H9 (cell line): ENCODE measurements at regions not wholly inside any gene's neighbourhood (a gene's known extent, or its start where the extent isn't known, plus 50 kb on each side); places are given as distances from the start of the nearest gene placed in this dataset.

Experiments used
- DNase-seq: peaks from one replicate; pipeline ENCODE4 v3.0.0-alpha.2; 2017
- H2AFZ ChIP-seq: one replicate; pipeline ENCODE4 v1.6.1; 2013; ENCODE audit warnings: mild to moderate bottlenecking, low read length, control low read depth, moderate library complexity
- H2AK5ac ChIP-seq: 2 replicates; pipeline ENCODE4 v1.6.1; 2013; ENCODE audit warnings: low read length, control low read depth, mixed read lengths; ENCODE audit not compliant: insufficient read length
- H2BK120ac ChIP-seq: one replicate; pipeline ENCODE4 v1.6.1; 2013; ENCODE audit warnings: low read depth, mild to moderate bottlenecking, low read length, control low read depth, inconsistent platforms; ENCODE audit not compliant: poor library complexity, severe bottlenecking
- H2BK12ac ChIP-seq: 2 replicates; pipeline ENCODE4 v1.6.1; 2013; ENCODE audit warnings: low read length, control low read depth, mixed read lengths, low read depth; ENCODE audit not compliant: insufficient read length
- H2BK15ac ChIP-seq: 2 replicates; pipeline ENCODE4 v1.6.1; 2013; ENCODE audit warnings: low read depth, low read length, control low read depth
- H2BK20ac ChIP-seq: one replicate; pipeline ENCODE4 v1.6.1; 2013; ENCODE audit warnings: low read depth, mild to moderate bottlenecking, low read length, control low read depth, inconsistent platforms; ENCODE audit not compliant: poor library complexity, severe bottlenecking
- H2BK5ac ChIP-seq: 2 replicates; pipeline ENCODE4 v1.6.1; 2013; ENCODE audit warnings: low read length, control low read depth, mixed read lengths; ENCODE audit not compliant: insufficient read length
- H3K14ac ChIP-seq: 2 replicates; pipeline ENCODE4 v1.6.1; 2013; ENCODE audit warnings: low read length, control low read depth; ENCODE audit not compliant: insufficient read depth
- H3K18ac ChIP-seq: 2 replicates; pipeline ENCODE4 v1.6.1; 2013; ENCODE audit warnings: low read depth, mild to moderate bottlenecking, mixed read lengths, low read length, control low read depth; ENCODE audit not compliant: insufficient read length
- H3K23ac ChIP-seq: 2 replicates; pipeline ENCODE4 v1.6.1; 2013; ENCODE audit warnings: low read length, control low read depth, mixed read lengths, low read depth; ENCODE audit not compliant: insufficient read length
- H3K23me2 ChIP-seq: 2 replicates; pipeline ENCODE4 v1.6.1; 2013; ENCODE audit warnings: low read depth, mild to moderate bottlenecking, mixed read lengths, low read length, control low read depth; ENCODE audit not compliant: insufficient read length, poor library complexity, severe bottlenecking
- H3K27ac ChIP-seq: 2 replicates; pipeline ENCODE4 v1.5.1; 2013; ENCODE audit warnings: low read length, control low read depth, mixed read lengths, low read depth; ENCODE audit not compliant: insufficient read length
- H3K27me3 ChIP-seq: 2 replicates; pipeline ENCODE4 v1.6.1; 2013; ENCODE audit warnings: low read length, control low read depth, inconsistent platforms; ENCODE audit not compliant: insufficient read depth
- H3K4ac ChIP-seq: 2 replicates; pipeline ENCODE4 v1.6.1; 2013; ENCODE audit warnings: low read depth, mild to moderate bottlenecking, control low read depth, inconsistent platforms, low read length, moderate library complexity
- H3K4me1 ChIP-seq: 2 replicates; pipeline ENCODE4 v1.6.1; 2013; ENCODE audit warnings: low read length, control low read depth, inconsistent platforms; ENCODE audit not compliant: insufficient read depth
- H3K4me2 ChIP-seq: 2 replicates; pipeline ENCODE4 v1.6.1; 2013; ENCODE audit warnings: low read length, control low read depth, mixed read lengths; ENCODE audit not compliant: insufficient read length, insufficient read depth
- H3K56ac ChIP-seq: 2 replicates; pipeline ENCODE4 v1.6.1; 2013; ENCODE audit warnings: low read depth, mild to moderate bottlenecking, mixed read lengths, low read length, control low read depth; ENCODE audit not compliant: insufficient read length
- H3K79me1 ChIP-seq: 2 replicates; pipeline ENCODE4 v1.6.1; 2013; ENCODE audit warnings: low read depth, mild to moderate bottlenecking, moderate library complexity, low read length, control low read depth, inconsistent platforms; ENCODE audit not compliant: insufficient read depth, poor library complexity, severe bottlenecking
- H3K79me2 ChIP-seq: 2 replicates; pipeline ENCODE4 v1.6.1; 2013; ENCODE audit warnings: low read length, control low read depth, inconsistent platforms; ENCODE audit not compliant: insufficient read depth
- H3K9ac ChIP-seq: 2 replicates; pipeline ENCODE4 v1.6.1; 2013; ENCODE audit warnings: low read length, control low read depth, mixed read lengths; ENCODE audit not compliant: insufficient read length; ENCODE audit errors: extremely low read depth
- H3K9me3 ChIP-seq: one replicate; pipeline ENCODE4 v1.6.1; 2013; ENCODE audit warnings: low read depth, low read length, inconsistent platforms; ENCODE audit not compliant: control insufficient read depth
- H3T11ph ChIP-seq: one replicate; pipeline ENCODE4 v1.6.1; 2013; ENCODE audit warnings: mild to moderate bottlenecking, low read length, control low read depth, inconsistent platforms
- H4K20me1 ChIP-seq: one replicate; pipeline ENCODE4 v1.6.1; 2013; ENCODE audit not compliant: control insufficient read depth, insufficient read length, insufficient read depth
- H4K5ac ChIP-seq: 2 replicates; pipeline ENCODE4 v1.6.1; 2013; ENCODE audit warnings: low read depth, mild to moderate bottlenecking, mixed read lengths, low read length, control low read depth; ENCODE audit not compliant: insufficient read length
- H4K8ac ChIP-seq: replicated peaks from 2 replicates; pipeline ENCODE4 v1.6.1; 2013; ENCODE audit warnings: low read length, control low read depth, mixed read lengths, low read depth; ENCODE audit not compliant: insufficient read length
- H4K91ac ChIP-seq: 2 replicates; pipeline ENCODE4 v1.6.1; 2013; ENCODE audit warnings: low read depth, mild to moderate bottlenecking, moderate library complexity, mixed read lengths, low read length, control low read depth; ENCODE audit not compliant: insufficient read length
- H3K27ac Mint-ChIP-seq, 3 experiments: 2 replicates in 2 of 3; 3 replicates in 1 of 3; pipeline ENCODE4 v1.8.0; 2020 to 2021; ENCODE audit warnings: mixed read lengths in 3 of 3, mild to moderate bottlenecking in 1 of 3, moderate library complexity in 1 of 3
- H3K27me3 Mint-ChIP-seq: 2 replicates; pipeline ENCODE4 v1.8.0; 2021; ENCODE audit warnings: low read depth, mild to moderate bottlenecking, moderate library complexity, mixed read lengths
- H3K36me3 Mint-ChIP-seq, 3 experiments: 2 replicates in 2 of 3; 3 replicates in 1 of 3; pipeline ENCODE4 v1.8.0; 2020 to 2021; ENCODE audit warnings: low read depth in 3 of 3, mixed read lengths in 3 of 3; ENCODE audit not compliant: insufficient read depth in 1 of 3
- H3K4me1 Mint-ChIP-seq, 2 experiments: 2 replicates each; pipeline ENCODE4 v1.8.0; 2020; ENCODE audit warnings: mixed read lengths in 2 of 2
- H3K4me3 Mint-ChIP-seq, 2 experiments: 2 replicates in 1 of 2; 3 replicates in 1 of 2; pipeline ENCODE4 v1.8.0; 2020 to 2021; ENCODE audit warnings: mild to moderate bottlenecking in 2 of 2, mixed read lengths in 2 of 2, moderate library complexity in 1 of 2
- H3K9me3 Mint-ChIP-seq, 2 experiments: 2 replicates in 1 of 2; 3 replicates in 1 of 2; pipeline ENCODE4 v1.8.0; 2020; ENCODE audit warnings: mild to moderate bottlenecking in 2 of 2, mixed read lengths in 2 of 2, moderate library complexity in 1 of 2
- WGBS: extraction: QIAGEN DNeasy Blood & Tissue Kit; methylation state at CpG from one replicate; pipeline ENCODE4 v1.1.7; 2013; ENCODE audit warnings: missing lambda C conversion rate, low lambda C conversion rate, mixed read lengths; ENCODE audit not compliant: insufficient read length; ENCODE audit errors: extremely low coverage; 5-methylcytosine and 5-hydroxymethylcytosine counted together
- TF ChIP-seq, protein P1 (sequence below): fragments of 200-600 bp; sonication (generic); conservative IDR thresholded peaks from 3 replicates; pipeline ENCODE4 v1.8.0; 2021; ENCODE audit warnings: antibody characterized with exemption, mild to moderate bottlenecking

- Histone ChIP-seq H3K79me1 (no peaks in the 10 kb centered on the region), H3K4me1 (no peaks in the 10 kb centered on the region), H3K4ac (no peak overlapping the region), H3K9ac (no peak overlapping the region), H4K5ac (no peak overlapping the region), H3K9me3 (no peaks in the 10 kb centered on the region), H2AK5ac (no peak overlapping the region), H3K27ac (no peak overlapping the region), H4K91ac (no peak overlapping the region), H2BK120ac (no peak overlapping the region), H3K56ac (no peak overlapping the region), H3K79me2 (no peaks in the 10 kb centered on the region), H3T11ph (no peak overlapping the region), H3K23ac (no peak overlapping the region), H3K18ac (no peak overlapping the region), H3K14ac (no peak overlapping the region), H2AFZ (no peak overlapping the region), H2BK15ac (no peak overlapping the region), H3K4me2 (no peak overlapping the region), H4K20me1 (no peaks in the 10 kb centered on the region), H2BK12ac (no peak overlapping the region), H3K27me3 (no peaks in the 10 kb centered on the region), H2BK20ac (no peak overlapping the region), H4K8ac (no peak overlapping the region), H3K23me2 (no peaks in the 10 kb centered on the region), H2BK5ac (no peak overlapping the region)
- Mint-ChIP-seq H3K27ac (no peak overlapping the region), H3K4me1 (peaks cover 0 to 8% of the 10 kb centered on the region in 2 experiments; a peak in 2 of 4 replicates), H3K27me3 (peaks cover 7% of the 10 kb centered on the region), H3K36me3 (no peaks in the 10 kb centered on the region), H3K4me3 (no peak overlapping the region), H3K9me3 (no peaks in the 10 kb centered on the region)
- no peak for DNase-seq
- no CpG with 5 or more reads among the region's 6 CpGs for WGBS
- TF ChIP-seq, protein P1, sequence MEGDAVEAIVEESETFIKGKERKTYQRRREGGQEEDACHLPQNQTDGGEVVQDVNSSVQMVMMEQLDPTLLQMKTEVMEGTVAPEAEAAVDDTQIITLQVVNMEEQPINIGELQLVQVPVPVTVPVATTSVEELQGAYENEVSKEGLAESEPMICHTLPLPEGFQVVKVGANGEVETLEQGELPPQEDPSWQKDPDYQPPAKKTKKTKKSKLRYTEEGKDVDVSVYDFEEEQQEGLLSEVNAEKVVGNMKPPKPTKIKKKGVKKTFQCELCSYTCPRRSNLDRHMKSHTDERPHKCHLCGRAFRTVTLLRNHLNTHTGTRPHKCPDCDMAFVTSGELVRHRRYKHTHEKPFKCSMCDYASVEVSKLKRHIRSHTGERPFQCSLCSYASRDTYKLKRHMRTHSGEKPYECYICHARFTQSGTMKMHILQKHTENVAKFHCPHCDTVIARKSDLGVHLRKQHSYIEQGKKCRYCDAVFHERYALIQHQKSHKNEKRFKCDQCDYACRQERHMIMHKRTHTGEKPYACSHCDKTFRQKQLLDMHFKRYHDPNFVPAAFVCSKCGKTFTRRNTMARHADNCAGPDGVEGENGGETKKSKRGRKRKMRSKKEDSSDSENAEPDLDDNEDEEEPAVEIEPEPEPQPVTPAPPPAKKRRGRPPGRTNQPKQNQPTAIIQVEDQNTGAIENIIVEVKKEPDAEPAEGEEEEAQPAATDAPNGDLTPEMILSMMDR, result no peak
These were observed 151.2 kb downstream of the UNC5CL start for GRCh38 chr6:40887792-40888340.
